ENCODE measurements at regions not wholly inside any gene's neighbourhood (a gene's known extent, or its start where the extent isn't known, plus 50 kb on each side); places are given as distances from the start of the nearest gene placed in this dataset.

DNA sequence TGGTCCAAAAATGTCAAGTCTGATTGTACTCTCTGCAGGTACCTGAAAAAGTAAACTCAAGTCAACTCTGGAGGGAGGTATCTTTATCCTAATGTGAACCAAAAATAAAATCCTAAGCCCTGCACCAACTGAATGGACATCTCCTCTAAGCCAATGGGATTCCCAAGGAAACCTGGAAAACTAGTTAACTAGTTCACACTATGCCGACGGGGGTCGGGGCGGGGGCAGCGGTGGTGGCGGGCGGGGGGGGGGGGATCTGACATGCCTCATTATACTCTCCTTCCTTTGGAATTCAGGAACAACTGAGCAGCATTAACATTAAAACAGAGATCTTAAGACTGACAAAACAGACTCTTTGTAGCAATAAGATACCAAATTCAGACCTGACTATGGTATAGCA lies 452.6 kb upstream of the CAMK1G start:
- no peak for DNase-seq (ENCODE audit: low spot score in 2 of 2)
- Histone ChIP-seq H3K27me3 (no peaks in the 10 kb centered on the region), H3K9me3 (peaks cover 2% of the 10 kb centered on the region), H3K27ac (no peak overlapping the region), H3K4me1 (no peaks in the 10 kb centered on the region), H3K4me3 (no peak overlapping the region), H3K36me3 (no peaks in the 10 kb centered on the region)
- 57% methylated on average over 7 of the region's 7 CpGs for WGBS
- TF ChIP-seq POLR2A (IDR thresholded peaks at IDR 0.05) (no peak), EP300 (IDR thresholded peaks at IDR 0.05) (no peak), POLR2AphosphoS5 (IDR thresholded peaks at IDR 0.05) (no peak)
- TF ChIP-seq, protein P1, sequence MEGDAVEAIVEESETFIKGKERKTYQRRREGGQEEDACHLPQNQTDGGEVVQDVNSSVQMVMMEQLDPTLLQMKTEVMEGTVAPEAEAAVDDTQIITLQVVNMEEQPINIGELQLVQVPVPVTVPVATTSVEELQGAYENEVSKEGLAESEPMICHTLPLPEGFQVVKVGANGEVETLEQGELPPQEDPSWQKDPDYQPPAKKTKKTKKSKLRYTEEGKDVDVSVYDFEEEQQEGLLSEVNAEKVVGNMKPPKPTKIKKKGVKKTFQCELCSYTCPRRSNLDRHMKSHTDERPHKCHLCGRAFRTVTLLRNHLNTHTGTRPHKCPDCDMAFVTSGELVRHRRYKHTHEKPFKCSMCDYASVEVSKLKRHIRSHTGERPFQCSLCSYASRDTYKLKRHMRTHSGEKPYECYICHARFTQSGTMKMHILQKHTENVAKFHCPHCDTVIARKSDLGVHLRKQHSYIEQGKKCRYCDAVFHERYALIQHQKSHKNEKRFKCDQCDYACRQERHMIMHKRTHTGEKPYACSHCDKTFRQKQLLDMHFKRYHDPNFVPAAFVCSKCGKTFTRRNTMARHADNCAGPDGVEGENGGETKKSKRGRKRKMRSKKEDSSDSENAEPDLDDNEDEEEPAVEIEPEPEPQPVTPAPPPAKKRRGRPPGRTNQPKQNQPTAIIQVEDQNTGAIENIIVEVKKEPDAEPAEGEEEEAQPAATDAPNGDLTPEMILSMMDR (IDR thresholded peaks at IDR 0.05) = no peak

DNA sequence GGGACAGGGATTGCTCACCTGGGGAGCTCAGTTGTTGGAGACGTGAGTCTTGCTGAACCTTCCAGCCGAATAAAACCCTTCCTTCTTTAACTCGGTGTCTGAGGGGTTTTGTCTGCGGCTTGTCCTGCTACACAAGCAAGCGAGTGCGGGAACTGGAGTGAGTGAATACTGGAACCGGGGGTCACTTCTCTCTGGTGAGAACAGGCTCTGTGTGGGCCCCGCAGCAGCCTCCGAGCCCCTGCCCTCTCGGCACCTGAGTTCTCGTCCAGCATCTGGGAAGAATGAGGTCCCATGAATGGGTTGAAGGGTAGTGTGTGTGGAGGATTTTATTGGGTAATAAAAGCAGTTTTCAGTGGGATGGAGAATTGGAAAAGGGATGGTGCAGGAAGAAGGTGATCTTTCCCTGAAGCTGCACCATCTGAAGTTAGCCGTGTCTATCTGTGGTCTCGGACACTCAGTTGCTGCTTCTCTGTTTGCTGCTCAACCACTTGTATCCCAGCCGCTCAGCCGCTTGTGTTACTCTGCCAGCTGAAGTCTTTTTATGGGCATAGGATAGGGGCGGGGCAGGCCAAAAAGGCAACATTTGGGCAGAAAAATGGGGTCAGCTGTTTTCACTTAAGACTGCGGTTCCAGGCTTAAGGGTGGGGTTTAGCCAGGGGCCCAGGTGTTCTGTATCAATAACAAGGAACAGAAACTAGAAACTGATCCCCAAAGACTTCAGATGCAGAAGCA lies 450.6 kb upstream of the CAMK1G start:
- Histone ChIP-seq H3K27me3 (no peaks in the 10 kb centered on the region), H3K9me3 (no peaks in the 10 kb centered on the region), H3K36me3 (no peaks in the 10 kb centered on the region), H3K4me3 (no peak overlapping the region), H3K4me1 (no peaks in the 10 kb centered on the region), H3K27ac (no peak overlapping the region)
- TF ChIP-seq POLR2AphosphoS5 (IDR thresholded peaks at IDR 0.05) = no peak
- TF ChIP-seq EP300 (IDR thresholded peaks at IDR 0.05) = no peak
- TF ChIP-seq, protein P1 (IDR thresholded peaks at IDR 0.05) = no peak
- TF ChIP-seq POLR2A (IDR thresholded peaks at IDR 0.05) = no peak
- DNase-seq (ENCODE audit: low spot score in 2 of 2) = no peak
- WGBS = 76% methylated on average over 17 of the region's 17 CpGs

DNA sequence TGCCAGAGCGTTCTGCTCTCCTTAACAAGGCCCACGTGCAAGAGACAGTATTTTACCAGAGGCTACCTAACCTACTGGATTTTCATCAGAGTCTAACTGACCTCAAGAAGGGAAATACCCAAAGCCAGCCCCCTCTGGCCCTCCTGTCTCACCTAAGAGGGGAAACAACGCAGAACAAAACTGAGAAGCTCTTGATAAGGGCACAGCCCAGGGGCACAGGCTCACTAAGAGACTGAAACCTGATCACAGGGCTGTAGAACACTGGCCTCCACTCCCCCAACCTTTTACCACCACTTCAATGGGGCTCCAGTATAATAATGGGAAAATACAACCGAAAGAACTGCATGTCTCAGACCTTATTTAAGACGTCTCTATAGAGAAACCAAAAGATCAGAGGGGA lies 449.5 kb upstream of the CAMK1G start:
- H3K27me3 ChIP-seq = no peaks in the 10 kb centered on the region
- 84% methylated on average over 5 of the region's 5 CpGs for WGBS
- H3K36me3 ChIP-seq = no peaks in the 10 kb centered on the region
- no peaks in the 10 kb centered on the region for H3K4me1 ChIP-seq
- no peak overlapping the region for H3K27ac ChIP-seq
- DNase-seq (ENCODE audit: low spot score in 2 of 2) = no peak
- H3K9me3 ChIP-seq = no peaks in the 10 kb centered on the region
- no peak overlapping the region for H3K4me3 ChIP-seq
- TF ChIP-seq, protein P1 (IDR thresholded peaks at IDR 0.05) = no peak
- TF ChIP-seq EP300 (IDR thresholded peaks at IDR 0.05) (no peak), POLR2AphosphoS5 (IDR thresholded peaks at IDR 0.05) (no peak), POLR2A (IDR thresholded peaks at IDR 0.05) (no peak)

DNA sequence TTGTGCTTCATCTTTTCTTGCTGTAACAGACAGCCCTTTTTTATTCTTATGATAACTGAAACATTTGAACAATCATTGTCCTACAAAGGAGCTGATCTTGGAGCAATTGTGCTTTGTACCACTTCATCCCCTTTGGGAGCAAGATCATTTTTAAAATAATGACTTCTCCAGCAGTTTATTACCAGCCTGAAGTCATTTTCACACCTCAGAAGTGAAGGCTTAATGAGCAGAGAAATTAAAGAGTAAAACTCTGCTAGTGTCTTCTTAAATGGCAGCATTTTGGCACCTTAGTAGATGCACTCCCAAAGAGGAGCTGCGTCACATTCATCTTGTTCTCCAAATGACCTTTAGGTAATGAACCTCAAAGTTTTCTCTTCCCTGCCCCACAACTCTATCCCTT lies 439.6 kb upstream of the CAMK1G start:
- no peak for TF ChIP-seq POLR2A (IDR thresholded peaks at IDR 0.05)
- no peak for TF ChIP-seq POLR2AphosphoS5 (IDR thresholded peaks at IDR 0.05)
- TF ChIP-seq, protein P1 (IDR thresholded peaks at IDR 0.05) = no peak
- no peak for TF ChIP-seq EP300 (IDR thresholded peaks at IDR 0.05)
- DNase-seq (ENCODE audit: low spot score in 2 of 2) = no peak
- Histone ChIP-seq H3K27ac (no peak overlapping the region), H3K36me3 (no peaks in the 10 kb centered on the region), H3K4me3 (no peak overlapping the region), H3K9me3 (no peaks in the 10 kb centered on the region), H3K27me3 (peaks cover 3% of the 10 kb centered on the region), H3K4me1 (no peaks in the 10 kb centered on the region)
- WGBS = 95% methylated on average over 1 of the region's 1 CpG

DNA sequence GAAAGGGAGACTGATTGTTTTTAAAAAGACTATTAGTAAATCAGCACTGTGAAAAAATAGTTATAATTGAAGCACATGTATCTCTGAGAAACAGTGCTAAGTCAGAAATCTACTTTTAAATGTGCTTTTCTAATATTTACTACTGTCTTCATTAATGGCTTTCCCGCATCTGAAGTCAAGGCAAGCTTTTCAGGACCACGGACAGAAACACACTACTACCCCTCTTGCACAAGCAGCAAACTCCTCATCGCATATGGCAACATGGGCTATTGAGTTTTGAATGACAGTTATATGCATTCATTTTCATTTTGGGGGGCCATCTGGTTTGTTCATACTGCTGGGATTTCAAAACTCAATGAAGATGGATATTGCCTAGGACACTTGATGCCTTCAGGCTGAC lies 433.4 kb upstream of the CAMK1G start:
- H3K27ac ChIP-seq = no peak overlapping the region
- H3K4me1 ChIP-seq = no peaks in the 10 kb centered on the region
- no peaks in the 10 kb centered on the region for H3K9me3 ChIP-seq
- H3K27me3 ChIP-seq = no peaks in the 10 kb centered on the region
- DNase-seq (ENCODE audit: low spot score in 2 of 2) = no peak
- no peaks in the 10 kb centered on the region for H3K36me3 ChIP-seq
- TF ChIP-seq, protein P1 (IDR thresholded peaks at IDR 0.05) = no peak
- TF ChIP-seq EP300 (IDR thresholded peaks at IDR 0.05) (no peak), POLR2AphosphoS5 (IDR thresholded peaks at IDR 0.05) (no peak), POLR2A (IDR thresholded peaks at IDR 0.05) (no peak)
- WGBS = 41% methylated on average over 3 of the region's 3 CpGs
- no peak overlapping the region for H3K4me3 ChIP-seq
